ENCODE measurements at regions not wholly inside any gene's neighbourhood (a gene's known extent, or its start where the extent isn't known, plus 50 kb on each side); places are given as distances from the start of the nearest gene placed in this dataset.

GRCh38 chr14:42950363-42950762 lies 1343.7 kb downstream of the LRFN5 start:
- H3K4me1 Mint-ChIP-seq: no peaks in the 10 kb centered on the region
- no peaks in the 10 kb centered on the region for H3K27me3 Mint-ChIP-seq
- H3K9me3 Mint-ChIP-seq: no peaks in the 10 kb centered on the region
- ATAC-seq: no peak
- no peak overlapping the region for H3K27ac Mint-ChIP-seq
- no peaks in the 10 kb centered on the region for H3K36me3 Mint-ChIP-seq
- no peak overlapping the region for H3K4me3 Mint-ChIP-seq

DNA sequence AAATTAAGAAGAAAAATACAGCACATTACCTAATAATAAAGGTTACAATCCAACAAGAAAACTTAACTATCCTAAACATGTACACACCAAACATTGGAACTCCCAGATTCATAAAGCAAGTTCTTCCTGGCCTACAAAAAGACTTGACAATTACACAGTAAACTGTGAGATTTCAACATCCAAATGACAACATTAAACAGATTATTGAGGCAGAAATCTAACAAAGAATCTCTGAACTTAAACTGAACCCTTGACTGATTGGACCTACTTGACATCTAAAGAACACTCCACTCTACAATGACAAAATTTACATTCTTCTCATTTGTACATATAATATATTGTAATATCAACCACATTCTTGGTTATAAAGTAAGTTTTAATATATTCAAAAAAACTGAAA lies 1341.3 kb downstream of the LRFN5 start:
- Mint-ChIP-seq H3K27me3 (no peaks in the 10 kb centered on the region), H3K27ac (no peak overlapping the region), H3K36me3 (no peaks in the 10 kb centered on the region), H3K9me3 (no peaks in the 10 kb centered on the region), H3K4me3 (no peak overlapping the region), H3K4me1 (no peaks in the 10 kb centered on the region)
- ATAC-seq: no peak

DNA sequence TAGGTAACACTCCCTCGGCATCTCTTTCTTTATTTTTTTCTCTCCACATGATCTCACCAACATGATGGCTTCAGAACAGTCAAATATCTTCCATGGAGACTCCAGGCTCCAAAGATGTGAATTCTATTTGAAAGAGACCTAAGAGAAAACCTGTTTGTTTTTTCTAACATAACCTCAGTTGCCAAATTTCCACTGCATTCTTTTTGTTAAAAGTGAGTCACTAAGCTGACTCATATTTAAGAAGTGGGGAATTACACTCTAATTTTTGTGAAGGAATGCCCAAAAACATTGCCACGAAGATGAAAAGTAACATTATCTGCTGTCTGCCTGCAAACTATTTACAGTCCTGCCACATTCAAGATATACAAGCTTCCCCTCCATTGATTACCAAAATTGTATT lies 1337.6 kb downstream of the LRFN5 start:
- H3K36me3 Mint-ChIP-seq: no peaks in the 10 kb centered on the region
- ATAC-seq: no peak
- H3K4me1 Mint-ChIP-seq: no peaks in the 10 kb centered on the region
- H3K4me3 Mint-ChIP-seq: no peak overlapping the region
- no peak overlapping the region for H3K27ac Mint-ChIP-seq
- no peaks in the 10 kb centered on the region for H3K9me3 Mint-ChIP-seq
- H3K27me3 Mint-ChIP-seq: no peaks in the 10 kb centered on the region

GRCh38 chr14:42931308-42931707 lies 1324.6 kb downstream of the LRFN5 start:
- ATAC-seq: no peak
- no peaks in the 10 kb centered on the region for H3K27me3 Mint-ChIP-seq
- no peaks in the 10 kb centered on the region for H3K9me3 Mint-ChIP-seq
- H3K4me3 Mint-ChIP-seq: no peak overlapping the region
- H3K4me1 Mint-ChIP-seq: no peaks in the 10 kb centered on the region
- H3K27ac Mint-ChIP-seq: no peak overlapping the region
- no peaks in the 10 kb centered on the region for H3K36me3 Mint-ChIP-seq

GRCh38 chr14:42929806-42930480 lies 1323.3 kb downstream of the LRFN5 start:
- ATAC-seq: no peak
- Mint-ChIP-seq H3K27ac (no peak overlapping the region), H3K27me3 (no peaks in the 10 kb centered on the region), H3K9me3 (no peaks in the 10 kb centered on the region), H3K4me1 (no peaks in the 10 kb centered on the region), H3K36me3 (no peaks in the 10 kb centered on the region), H3K4me3 (no peak overlapping the region)

DNA sequence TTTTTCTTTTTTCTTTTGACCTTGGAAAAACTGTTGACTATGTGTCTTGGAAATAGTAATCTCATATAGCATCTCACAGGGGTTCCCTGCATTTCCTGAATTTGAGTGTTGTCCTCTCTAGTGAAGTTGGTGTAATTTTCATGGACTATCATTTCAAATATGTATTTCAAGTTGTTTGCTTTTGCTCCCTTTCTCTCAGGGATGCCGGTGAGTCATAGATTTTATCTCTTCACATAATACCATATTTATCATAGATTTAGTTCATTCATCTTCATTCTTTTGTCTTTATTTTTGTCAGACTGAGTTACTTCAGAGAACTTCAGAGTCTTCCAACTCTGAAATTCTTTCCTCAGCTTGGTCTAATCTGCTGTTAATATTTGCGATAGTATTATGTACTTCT lies 1320.6 kb downstream of the LRFN5 start:
- Mint-ChIP-seq H3K4me1 (no peaks in the 10 kb centered on the region), H3K9me3 (peaks cover 3% of the 10 kb centered on the region), H3K27me3 (no peaks in the 10 kb centered on the region), H3K4me3 (no peak overlapping the region), H3K27ac (no peak overlapping the region), H3K36me3 (no peaks in the 10 kb centered on the region)
- ATAC-seq: no peak

- no peaks in the 10 kb centered on the region for H3K4me1 Mint-ChIP-seq
- peaks cover 3% of the 10 kb centered on the region for H3K9me3 Mint-ChIP-seq
- no peaks in the 10 kb centered on the region for H3K36me3 Mint-ChIP-seq
- no peak overlapping the region for H3K27ac Mint-ChIP-seq
- H3K27me3 Mint-ChIP-seq: no peaks in the 10 kb centered on the region
- H3K4me3 Mint-ChIP-seq: no peak overlapping the region
- no peak for ATAC-seq
Measured at GRCh38 chr14:42921901-42922300, 1315.2 kb downstream of the LRFN5 start.

DNA sequence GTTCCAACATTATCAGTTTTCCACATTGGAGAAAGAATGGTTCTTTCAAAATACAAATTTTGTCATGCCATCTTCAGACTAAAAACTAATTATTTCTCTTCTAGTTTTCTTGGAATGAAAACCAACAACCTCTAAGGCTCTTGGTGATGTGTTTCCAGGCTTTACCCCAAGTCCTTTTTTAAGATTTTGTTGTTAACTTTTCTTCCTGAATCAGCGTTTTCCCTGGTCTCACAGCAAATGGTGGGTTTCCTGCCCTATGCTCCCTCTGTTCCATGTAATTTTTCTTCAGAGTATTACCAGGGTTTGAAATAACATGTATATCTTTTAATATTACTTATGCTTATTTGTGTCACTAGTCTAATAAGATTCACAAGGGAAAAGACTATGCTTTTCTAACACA lies 1311.9 kb downstream of the LRFN5 start:
- Mint-ChIP-seq H3K27me3 (no peaks in the 10 kb centered on the region), H3K27ac (no peak overlapping the region), H3K4me1 (no peaks in the 10 kb centered on the region), H3K9me3 (peaks cover 3% of the 10 kb centered on the region), H3K36me3 (no peaks in the 10 kb centered on the region), H3K4me3 (no peak overlapping the region)
- ATAC-seq: no peak

- no peaks in the 10 kb centered on the region for H3K9me3 Mint-ChIP-seq
- no peaks in the 10 kb centered on the region for H3K27me3 Mint-ChIP-seq
- no peaks in the 10 kb centered on the region for H3K4me1 Mint-ChIP-seq
- no peak overlapping the region for H3K27ac Mint-ChIP-seq
- H3K36me3 Mint-ChIP-seq: no peaks in the 10 kb centered on the region
- no peak overlapping the region for H3K4me3 Mint-ChIP-seq
- ATAC-seq: no peak
Measured at GRCh38 chr14:42911642-42912041, 1305.0 kb downstream of the LRFN5 start.

DNA sequence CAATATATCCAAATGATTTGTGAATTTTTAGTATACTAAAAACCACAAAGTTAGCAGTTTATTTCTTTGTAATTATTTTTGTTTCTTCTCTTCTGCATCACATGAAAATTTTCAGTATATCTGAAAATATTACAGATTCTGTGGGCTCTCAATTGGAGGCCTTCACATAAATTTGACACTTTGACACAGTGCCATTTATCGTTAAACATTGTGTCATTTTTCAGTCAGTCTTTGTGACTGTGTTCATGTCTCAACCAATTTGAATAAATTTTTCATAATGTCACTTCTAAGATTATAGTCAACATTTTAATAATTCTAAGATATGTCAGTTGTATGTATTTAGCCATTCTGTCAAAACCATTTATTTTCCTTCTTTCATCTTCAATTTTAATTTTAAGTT lies 1303.0 kb downstream of the LRFN5 start:
- H3K36me3 Mint-ChIP-seq: no peaks in the 10 kb centered on the region
- no peak overlapping the region for H3K4me3 Mint-ChIP-seq
- H3K9me3 Mint-ChIP-seq: no peaks in the 10 kb centered on the region
- no peak for ATAC-seq
- no peaks in the 10 kb centered on the region for H3K4me1 Mint-ChIP-seq
- no peaks in the 10 kb centered on the region for H3K27me3 Mint-ChIP-seq
- H3K27ac Mint-ChIP-seq: no peak overlapping the region

DNA sequence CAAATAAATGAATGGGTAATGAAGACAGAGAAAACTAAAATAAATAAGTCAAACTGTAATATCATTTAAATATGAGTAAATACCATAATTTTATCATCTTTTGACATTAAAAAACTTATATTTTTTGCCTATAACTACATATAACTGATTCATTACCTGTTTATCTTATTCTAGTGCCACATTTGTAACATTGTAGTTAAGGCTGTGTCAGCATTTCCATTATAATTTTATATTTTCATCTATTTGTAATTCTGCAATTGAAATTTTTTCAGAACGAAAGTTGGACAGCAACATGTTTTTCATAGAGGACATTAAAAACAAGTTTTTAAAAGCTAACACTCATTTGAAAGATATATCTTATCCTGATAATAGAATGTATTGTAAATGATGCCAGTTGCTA lies 1286.5 kb downstream of the LRFN5 start:
- peaks cover 3% of the 10 kb centered on the region for H3K9me3 Mint-ChIP-seq
- no peaks in the 10 kb centered on the region for H3K36me3 Mint-ChIP-seq
- ATAC-seq: no peak
- H3K27me3 Mint-ChIP-seq: no peaks in the 10 kb centered on the region
- no peak overlapping the region for H3K4me3 Mint-ChIP-seq
- no peaks in the 10 kb centered on the region for H3K4me1 Mint-ChIP-seq
- H3K27ac Mint-ChIP-seq: no peak overlapping the region

- H3K4me1 Mint-ChIP-seq: no peaks in the 10 kb centered on the region
- H3K27me3 Mint-ChIP-seq: no peaks in the 10 kb centered on the region
- no peak for ATAC-seq
- no peak overlapping the region for H3K4me3 Mint-ChIP-seq
- H3K27ac Mint-ChIP-seq: no peak overlapping the region
- no peaks in the 10 kb centered on the region for H3K36me3 Mint-ChIP-seq
- H3K9me3 Mint-ChIP-seq: peaks cover 3% of the 10 kb centered on the region
Measured at GRCh38 chr14:42884100-42884499, 1277.4 kb downstream of the LRFN5 start.

DNA sequence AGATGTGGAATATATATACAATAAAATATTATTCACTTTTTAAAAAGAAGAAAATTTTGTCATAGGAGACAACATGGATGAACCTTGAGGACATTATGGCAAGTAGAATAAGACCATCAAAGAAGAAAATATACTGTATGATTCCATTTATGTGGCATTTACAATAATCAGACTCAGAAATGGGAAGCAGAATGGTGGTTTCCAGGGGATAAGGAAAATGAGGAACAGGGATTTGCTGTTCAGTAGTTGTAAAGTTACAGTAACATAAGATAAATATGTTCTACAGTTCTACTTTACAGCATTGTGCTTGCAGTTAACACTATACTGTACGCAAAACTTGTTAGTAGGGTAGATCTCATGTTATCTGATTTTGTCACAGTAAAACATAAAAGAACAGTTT lies 1271.0 kb downstream of the LRFN5 start:
- Mint-ChIP-seq H3K27ac (no peak overlapping the region), H3K27me3 (no peaks in the 10 kb centered on the region), H3K4me1 (no peaks in the 10 kb centered on the region), H3K9me3 (no peaks in the 10 kb centered on the region), H3K4me3 (no peak overlapping the region), H3K36me3 (no peaks in the 10 kb centered on the region)
- ATAC-seq: no peak

GRCh38 chr14:42872786-42873185 lies 1266.1 kb downstream of the LRFN5 start:
- Mint-ChIP-seq H3K27me3 (no peaks in the 10 kb centered on the region), H3K9me3 (no peaks in the 10 kb centered on the region), H3K27ac (no peak overlapping the region), H3K4me1 (no peaks in the 10 kb centered on the region), H3K4me3 (no peak overlapping the region), H3K36me3 (no peaks in the 10 kb centered on the region)
- ATAC-seq: no peak

GRCh38 chr14:42869681-42870080 lies 1263.0 kb downstream of the LRFN5 start:
- Mint-ChIP-seq H3K27me3 (no peaks in the 10 kb centered on the region), H3K9me3 (no peaks in the 10 kb centered on the region), H3K27ac (no peak overlapping the region), H3K4me1 (no peaks in the 10 kb centered on the region), H3K4me3 (no peak overlapping the region), H3K36me3 (no peaks in the 10 kb centered on the region)
- ATAC-seq: no peak

- H3K27me3 Mint-ChIP-seq: no peaks in the 10 kb centered on the region
- ATAC-seq: no peak
- no peaks in the 10 kb centered on the region for H3K9me3 Mint-ChIP-seq
- no peaks in the 10 kb centered on the region for H3K36me3 Mint-ChIP-seq
- H3K4me3 Mint-ChIP-seq: no peak overlapping the region
- no peaks in the 10 kb centered on the region for H3K4me1 Mint-ChIP-seq
- H3K27ac Mint-ChIP-seq: no peak overlapping the region
Measured at GRCh38 chr14:42862114-42862513, 1255.4 kb downstream of the LRFN5 start.

DNA sequence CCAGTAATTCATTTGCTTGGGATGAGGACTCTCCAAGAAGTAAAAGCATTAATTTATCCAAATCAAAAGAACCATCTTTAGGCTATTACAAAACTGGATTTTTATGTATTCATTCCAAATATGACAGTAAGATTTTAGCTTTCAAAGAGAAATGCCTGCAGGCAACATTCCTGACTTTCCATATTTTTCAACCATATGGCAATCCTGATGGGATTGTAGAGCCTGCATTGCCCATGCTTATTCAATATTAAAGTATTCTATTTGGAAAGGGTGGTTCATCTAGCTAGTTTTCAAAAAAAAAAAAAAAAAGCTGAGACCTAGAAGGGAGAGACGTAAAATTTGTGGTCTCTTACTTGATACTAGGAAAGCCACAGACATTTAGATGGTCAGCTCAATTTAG lies 1253.7 kb downstream of the LRFN5 start:
- Mint-ChIP-seq H3K27me3 (no peaks in the 10 kb centered on the region), H3K4me3 (no peak overlapping the region), H3K36me3 (no peaks in the 10 kb centered on the region), H3K27ac (no peak overlapping the region), H3K9me3 (no peaks in the 10 kb centered on the region), H3K4me1 (no peaks in the 10 kb centered on the region)
- no peak for ATAC-seq
